Skeletal muscle cell (primary cell): ENCODE measurements at regions not wholly inside any gene's neighbourhood (a gene's known extent, or its start where the extent isn't known, plus 50 kb on each side); places are given as distances from the start of the nearest gene placed in this dataset.

Source experiments
- DNase-seq: peaks from one replicate; pipeline ENCODE4 v3.0.0-alpha.2; 2010; ENCODE audit warnings: low read depth
- H3K4me3 ChIP-seq: 2 replicates; pipeline ENCODE4 v1.5.1; 2011; ENCODE audit warnings: low read depth, mild to moderate bottlenecking, control low read depth, low read length, moderate library complexity

DNA sequence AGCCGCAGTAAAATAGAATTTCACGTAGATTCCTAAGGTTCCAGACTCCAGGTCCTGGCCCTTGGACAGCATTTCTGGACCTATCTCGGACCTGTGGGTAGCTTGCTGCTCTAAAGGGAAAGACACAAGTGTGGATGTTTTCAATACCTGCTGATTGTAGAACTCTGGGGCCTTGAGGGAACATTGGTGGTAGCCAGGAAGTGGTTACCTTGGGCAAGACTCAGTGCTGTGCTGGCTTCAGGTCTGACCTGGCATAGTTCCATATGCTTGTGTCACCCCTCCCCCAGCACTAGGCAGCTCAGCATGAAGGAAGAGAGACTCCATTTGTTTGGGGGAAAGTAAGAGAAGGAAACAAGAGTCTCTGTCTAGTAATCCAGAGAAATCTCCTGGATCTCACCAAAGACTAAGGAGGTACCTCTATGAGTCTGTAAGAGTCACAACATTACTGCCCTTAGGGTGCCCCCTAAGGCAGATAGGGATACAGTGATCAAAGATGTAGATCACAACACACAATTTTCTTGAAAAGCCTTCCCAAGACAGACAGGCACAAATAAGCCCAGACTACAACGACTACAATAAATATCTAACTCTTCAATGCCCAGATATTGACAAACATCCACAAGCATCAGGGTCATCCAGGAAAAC lies 398.8 kb downstream of the TGFB2 start:
- H3K4me3 ChIP-seq: no peak overlapping the region
- DNase-seq: no peak

DNA sequence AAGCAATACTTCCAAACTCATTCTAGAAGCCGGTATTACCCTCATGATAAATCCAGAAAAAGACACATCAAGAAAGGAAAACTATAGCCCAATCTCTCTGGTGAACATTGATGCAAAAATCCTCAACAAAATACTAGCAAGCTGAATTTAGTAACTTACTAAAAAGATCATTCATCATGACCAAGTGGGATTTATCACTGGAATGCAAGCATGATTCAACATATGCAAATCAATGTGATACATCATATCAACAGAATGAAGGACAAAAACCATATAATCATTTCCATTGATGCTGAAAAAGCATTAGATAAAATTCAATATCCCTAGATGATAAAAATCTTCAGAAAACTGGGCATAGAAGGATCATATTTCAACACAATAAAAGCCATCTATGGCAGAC lies 402.9 kb downstream of the TGFB2 start:
- no peak for DNase-seq
- H3K4me3 ChIP-seq: no peak overlapping the region

DNA sequence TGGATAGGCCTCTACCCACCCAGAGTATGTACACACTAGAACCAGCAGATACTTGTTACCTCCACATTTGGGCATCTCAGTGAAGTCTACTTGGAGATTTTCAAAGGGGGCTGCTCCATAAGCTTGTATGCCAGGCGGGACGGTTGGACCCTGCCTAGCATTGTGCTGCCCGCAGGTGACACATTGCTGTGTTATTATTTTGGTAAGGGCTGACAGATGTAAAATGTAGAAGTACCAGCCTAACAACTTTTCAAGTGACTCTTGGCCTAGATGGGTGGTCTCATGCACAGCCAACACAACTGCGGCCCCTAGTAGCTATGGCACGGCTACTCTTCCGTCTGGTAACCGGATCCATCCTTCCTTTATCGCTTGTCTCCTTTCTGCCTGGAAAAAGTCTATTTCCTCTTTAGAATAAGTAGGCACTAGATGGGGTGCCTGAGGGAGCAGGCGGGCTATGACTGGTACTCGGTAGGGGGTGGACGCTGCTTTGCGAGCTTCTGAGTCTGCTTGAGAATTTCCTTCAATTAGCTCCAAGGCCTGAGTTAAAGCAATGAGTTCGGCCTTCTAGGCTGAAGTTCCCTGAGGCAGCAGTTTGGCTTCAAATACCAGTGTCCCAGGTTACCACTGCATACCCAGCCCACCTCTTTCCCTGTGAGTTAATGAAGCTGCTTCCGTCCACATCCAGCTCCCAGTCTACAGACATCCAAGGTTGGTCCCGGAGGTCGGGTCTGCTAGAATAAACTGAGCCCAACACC lies 405.3 kb downstream of the TGFB2 start:
- no peak for DNase-seq
- no peak overlapping the region for H3K4me3 ChIP-seq

DNA sequence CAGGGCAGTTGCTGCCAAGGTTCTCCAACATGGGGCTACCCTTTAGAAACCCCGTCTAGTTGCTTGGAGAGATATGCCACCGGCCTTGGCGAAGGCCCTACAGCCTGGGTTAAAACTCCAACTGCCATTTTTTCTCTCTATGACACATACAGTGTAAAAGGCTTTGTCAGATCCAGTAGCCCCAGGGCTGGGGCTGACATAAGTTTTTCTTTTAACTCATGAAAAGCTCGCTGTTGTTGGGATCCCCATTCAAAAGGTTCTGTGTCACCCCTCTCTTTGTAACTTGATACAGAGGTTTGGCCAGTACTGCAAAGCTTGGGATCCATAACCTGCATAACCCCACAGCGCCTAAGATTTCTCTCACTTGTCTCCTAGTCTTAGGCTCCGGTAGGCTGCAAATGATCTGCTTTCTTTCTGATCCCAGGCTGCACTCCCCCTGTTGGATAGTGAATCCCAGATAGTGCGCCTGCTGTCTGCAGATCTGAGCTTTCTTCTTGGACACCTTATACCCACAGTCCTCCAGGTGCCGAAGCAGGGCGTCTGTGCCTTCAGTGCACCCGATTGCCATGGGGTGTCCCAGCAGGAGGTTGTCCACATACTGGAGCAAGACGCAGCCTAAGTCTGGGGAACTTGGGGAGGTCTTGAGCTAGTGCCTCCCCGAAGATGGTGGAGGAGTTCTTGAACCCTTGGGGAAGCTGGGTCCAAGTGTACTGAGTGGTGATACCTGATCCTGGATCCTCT lies 406.2 kb downstream of the TGFB2 start:
- no peak for DNase-seq
- no peak overlapping the region for H3K4me3 ChIP-seq

DNA sequence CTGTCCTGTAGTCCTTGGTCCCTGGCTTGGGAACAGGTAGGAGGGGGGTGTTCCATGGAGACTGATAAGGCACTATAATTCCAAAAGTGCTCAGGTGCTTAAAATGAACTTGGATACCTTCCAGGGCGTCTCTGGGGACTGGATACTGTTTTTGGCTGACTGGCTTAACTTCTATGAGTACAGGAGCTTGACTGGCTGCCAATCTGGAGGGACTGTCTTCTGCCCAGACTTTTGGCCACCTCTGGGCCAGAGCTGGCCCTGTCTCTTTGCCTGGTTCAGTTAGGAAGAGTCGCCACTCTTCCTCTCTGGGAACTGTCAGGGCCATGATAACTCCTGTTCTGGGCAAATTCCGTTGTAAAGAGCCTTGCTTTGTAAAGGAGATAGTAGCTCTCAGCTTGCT lies 407.0 kb downstream of the TGFB2 start:
- H3K4me3 ChIP-seq: no peak overlapping the region
- no peak for DNase-seq

DNA sequence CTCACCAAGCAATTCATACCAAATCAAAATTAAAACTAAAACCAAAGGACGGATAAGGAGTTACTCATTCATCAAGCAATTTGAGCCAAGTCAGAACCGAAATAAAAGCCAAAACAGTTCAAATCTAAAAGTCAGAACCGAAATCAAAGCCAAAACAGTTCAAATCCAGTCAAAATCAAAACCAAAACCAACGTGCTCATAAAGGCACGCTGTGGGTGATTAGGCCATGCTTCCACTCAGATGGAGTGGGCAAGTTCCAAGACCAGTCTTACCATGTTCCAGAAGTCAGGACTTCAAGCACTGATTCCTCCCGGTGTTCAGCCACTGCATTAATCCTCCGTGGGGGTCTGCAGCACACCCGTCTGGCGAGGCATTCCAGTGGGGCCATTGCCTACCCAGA lies 409.3 kb downstream of the TGFB2 start:
- no peak overlapping the region for H3K4me3 ChIP-seq
- no peak for DNase-seq

DNA sequence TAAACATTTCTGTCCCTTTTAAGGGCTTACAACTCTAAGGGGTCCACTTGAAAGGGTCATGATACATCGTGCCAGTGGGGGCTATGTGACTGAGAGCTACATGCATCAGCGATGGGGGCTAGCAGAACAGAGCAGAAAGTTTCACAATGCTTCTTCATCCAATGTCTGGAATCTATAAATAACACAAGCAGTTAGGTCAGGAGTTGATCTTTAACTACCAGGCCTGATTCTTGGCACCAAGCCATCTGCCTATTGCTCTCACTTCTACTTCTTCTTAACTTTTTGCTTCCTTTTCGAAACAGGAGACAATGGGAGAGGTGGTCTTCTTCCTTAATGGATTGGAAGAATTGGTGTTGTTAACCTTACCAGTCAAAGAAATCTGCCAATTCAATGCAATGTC lies 410.0 kb downstream of the TGFB2 start:
- DNase-seq: no peak
- no peak overlapping the region for H3K4me3 ChIP-seq

DNA sequence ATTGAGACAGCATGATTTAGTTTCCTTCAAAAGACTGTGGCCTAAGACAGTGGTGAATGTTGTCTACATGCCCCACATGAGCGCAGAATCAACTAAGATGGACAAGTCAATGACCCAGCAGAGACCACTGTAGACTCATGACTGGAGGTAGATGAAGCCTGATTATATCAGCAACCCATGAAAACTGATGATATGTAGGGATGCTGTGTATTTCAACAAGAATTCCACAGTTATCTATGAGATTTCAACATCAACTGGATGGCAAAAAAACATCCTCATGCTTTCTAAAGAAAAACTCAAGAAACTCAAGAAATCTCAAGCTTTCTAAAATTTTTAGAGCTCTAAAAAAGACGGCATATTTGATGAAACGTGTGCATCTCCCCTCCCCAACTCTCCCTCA lies 413.9 kb upstream of the LYPLAL1 start:
- no peak overlapping the region for H3K4me3 ChIP-seq
- no peak for DNase-seq

DNA sequence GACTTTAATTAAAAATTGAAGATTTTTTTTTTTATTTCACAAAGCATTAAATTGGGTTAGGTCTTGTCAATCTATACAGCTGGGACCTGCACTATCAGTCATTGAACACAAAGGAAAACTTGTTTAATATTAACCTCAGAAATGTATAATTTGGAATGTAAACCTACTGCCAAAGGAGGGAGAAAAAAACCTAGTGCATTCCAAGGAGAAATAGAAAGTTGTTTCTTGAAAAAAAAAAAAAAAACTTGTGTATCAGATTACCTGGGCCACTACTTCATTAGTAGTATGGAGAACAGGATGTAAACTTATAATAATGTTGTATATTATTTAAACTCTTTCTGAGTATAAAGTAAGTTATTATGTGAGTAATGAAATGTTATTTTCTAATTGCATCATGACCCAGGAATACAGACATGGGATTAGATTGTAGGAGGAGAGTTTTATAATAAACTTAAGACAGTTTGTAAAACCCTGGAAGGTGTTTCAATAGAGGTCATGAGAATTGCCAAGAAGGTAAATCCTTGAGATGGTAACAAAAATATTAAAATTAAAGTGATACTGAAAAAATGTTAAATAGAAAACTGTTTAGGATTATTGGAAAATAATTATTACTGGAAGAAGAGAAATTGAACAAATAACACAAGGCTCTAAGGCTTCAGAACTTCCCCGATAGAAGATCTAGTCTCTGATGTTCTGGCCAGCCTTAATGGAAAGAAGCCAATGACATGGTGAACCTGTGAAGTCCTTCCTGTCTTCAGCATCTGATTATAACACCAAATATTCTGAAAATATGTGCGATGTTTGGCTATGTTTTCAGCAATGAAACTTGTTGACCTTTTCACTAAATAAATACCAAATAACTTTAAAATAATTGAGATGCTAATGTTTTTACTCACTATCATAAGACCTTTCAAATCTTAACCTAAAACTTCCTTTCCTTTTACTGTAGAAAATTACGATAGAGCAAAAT lies 412.8 kb upstream of the LYPLAL1 start:
- DNase-seq: no peak
- no peak overlapping the region for H3K4me3 ChIP-seq

DNA sequence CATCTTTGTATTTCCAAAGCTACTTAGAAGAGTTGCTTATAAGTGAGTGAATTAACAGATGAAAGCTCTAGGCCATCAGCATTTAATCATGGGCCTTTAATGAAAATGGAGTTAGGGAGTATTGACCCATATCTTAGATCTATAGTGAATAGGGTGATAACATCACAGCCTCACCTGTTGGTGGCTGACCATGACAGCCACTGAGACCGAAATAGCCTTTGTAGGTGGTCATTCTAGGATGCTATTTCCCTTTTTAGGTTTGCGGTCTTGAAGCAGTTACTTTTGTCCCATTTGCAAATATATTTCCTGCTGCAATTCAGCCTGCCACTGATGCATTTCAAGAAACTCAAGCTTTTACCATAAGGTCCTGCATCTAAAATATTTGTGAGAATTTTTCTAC lies 410.1 kb upstream of the LYPLAL1 start:
- H3K4me3 ChIP-seq: no peak overlapping the region
- DNase-seq: no peak

DNA sequence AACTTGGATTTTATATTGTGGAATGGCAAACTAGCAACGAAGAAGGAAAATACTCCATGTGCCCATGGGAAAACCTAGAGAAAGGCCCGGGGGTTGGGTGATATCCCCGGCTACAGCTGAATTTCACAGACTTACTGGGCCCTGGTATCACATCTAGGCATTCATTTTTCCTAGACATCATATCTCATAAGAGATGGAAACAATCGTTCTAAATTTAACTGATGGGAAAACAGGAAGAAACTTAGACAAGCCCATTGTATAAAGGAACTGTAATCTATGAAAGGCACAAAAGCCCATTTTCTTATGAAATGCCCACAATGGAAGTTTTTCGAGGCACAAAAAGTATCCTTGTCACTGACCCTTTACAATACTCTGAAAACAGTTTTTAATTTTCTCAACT lies 407.9 kb upstream of the LYPLAL1 start:
- H3K4me3 ChIP-seq: no peak overlapping the region
- DNase-seq: no peak

DNA sequence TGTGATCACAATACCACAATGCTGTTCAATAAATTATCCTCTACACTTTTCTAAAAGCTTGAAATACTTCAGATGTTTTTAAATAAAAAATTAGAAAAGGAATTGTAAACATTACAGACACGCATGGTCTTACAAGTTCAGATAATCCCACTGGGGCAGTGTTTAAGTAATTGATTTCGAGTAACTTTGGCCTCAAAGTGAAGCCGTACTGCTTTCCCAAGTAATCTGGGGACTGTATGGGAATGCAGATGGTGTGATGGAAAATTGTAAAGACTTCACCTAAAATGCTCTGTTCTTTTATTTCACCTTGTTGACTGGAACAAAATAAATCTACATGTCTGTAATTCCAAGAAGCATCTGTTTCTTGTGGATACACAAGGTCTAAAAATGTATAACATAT lies 401.7 kb upstream of the LYPLAL1 start:
- H3K4me3 ChIP-seq: no peak overlapping the region
- DNase-seq: no peak

DNA sequence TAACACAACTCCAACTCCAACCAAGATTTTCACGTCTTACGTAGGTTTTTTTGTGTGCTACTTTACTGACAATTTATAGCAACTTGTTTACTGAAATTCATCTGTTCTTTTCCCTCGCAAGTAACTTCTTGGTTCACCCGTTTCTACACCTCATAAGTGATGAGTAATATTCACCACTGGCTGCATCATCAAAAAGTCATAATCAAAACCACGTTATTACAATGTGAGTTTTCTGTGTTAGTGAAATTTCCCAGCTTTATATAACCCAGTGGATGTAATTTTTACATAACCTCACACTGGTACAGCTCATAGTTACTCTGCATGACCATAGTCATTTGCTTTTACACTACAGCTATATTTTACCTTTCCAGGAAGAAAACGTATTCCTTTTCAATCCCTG lies 401.1 kb upstream of the LYPLAL1 start:
- DNase-seq: peak; percentile 26
- H3K4me3 ChIP-seq: no peak overlapping the region

DNA sequence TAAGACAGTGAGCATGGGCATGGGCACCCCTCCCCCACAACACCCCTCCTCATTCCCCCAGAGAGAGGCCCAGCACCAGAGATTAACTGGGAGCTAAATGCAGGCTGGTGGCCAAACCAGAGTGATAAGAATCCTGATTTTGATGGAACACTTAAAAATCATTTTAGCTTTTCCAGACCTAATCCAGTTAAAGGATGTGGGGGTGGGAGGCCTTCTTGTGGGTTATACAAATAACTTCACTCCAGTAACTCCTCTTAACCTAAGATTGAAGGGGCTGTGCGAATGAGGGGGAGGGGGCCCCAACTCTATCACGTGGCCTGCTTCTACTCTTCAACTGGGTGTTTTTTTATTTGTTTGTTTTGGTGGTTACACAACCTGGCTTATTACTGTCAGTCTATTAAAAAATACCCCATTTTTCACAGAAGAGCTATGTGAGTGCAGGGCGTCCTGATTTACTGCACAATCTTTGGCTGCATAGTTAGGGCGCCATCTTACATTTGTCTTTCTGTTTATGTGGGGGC lies 398.1 kb upstream of the LYPLAL1 start:
- H3K4me3 ChIP-seq: no peak overlapping the region
- no peak for DNase-seq

DNA sequence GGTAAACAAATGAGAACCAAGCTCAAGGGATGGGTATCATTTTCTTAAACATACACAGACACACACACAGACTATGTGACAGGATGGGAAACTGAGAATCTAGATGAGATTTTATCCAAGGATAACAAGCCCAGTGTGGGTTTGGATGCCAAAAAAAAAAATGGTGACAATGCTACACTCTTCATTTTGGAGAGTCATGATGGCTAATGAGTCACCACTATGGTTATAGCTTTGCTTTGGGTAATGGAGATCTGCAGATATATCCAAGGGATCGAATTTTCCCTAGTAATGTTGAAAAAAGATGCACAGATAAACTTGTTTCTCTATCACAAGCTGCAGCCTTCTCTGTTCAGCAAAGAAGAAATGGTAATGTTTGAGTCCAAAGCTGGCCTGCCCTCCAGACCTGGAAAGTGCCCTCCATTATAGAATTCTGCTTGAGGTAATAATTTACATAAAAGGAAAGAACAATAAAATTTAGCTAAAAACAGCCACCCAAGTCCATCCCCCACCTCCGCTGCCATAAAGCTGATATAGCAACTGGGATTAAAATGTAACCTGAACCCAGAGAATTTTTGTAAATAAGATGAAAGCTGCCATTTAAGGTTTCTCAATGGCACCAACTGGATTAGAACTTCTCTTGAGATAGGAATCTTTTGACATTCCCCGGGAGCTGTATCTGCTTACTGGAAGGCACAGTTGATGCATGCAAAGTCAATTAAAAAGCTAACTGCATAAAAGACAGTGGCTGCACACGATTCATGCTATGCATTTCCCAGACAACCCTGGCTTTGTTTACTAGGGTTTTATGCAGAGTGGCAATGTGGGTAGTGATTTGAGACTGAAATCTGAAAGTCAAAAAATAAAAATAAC lies 395.2 kb upstream of the LYPLAL1 start:
- no peak overlapping the region for H3K4me3 ChIP-seq
- no peak for DNase-seq

DNA sequence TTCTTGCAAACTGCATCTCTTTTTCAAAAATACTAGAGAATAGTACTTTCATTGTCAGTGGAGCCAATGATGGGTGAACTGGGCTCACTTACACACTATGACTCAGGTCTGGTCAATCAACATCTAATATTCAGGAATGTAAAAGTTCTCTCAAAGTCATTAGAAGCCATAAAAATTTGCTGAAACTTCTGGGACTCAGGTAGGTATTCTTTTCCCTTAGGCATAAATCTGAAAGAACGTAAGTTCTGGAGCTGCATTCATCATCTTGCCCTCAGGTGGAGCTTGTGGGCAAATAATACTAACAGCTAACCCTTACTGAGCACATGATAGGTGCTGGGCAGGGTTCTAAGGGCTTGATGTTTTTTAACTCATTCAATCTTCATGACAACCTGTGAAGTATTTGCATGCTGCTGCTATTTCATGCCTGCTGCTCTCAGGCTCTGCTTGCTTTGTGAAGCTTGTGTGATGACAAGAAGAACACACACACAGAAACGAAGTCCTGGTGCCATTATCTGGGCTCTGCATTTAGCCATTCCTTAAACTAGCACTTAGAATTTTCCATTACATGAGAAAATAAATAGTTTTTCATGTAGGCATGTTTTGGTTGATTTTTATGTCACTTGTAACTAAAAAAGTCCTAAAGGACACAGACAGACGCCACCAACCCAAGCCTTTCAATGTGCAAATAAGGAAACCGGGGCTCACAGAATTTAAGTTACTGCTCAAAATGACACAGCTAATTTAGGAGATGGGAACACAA lies 394.2 kb upstream of the LYPLAL1 start:
- no peak for DNase-seq
- H3K4me3 ChIP-seq: no peak overlapping the region

DNA sequence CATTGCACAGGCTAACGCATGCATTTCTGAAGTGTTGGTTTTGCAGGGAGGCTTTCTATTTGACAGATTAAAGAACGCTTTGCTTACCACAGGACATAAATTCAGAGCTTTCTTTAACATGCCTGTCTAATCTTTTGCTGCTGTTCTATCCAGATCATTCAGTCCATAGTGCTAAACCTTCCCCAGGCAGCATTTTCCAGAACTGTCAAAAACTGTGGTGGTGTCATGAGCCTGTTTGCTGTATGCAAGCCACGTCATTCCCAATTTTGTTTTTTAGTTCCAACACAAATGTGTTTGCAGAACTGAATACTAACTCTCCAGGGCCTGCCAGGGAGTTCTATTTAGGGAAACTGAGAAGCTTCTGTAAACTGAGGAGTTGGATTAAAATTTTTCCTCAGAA lies 390.5 kb upstream of the LYPLAL1 start:
- no peak for DNase-seq
- no peak overlapping the region for H3K4me3 ChIP-seq

DNA sequence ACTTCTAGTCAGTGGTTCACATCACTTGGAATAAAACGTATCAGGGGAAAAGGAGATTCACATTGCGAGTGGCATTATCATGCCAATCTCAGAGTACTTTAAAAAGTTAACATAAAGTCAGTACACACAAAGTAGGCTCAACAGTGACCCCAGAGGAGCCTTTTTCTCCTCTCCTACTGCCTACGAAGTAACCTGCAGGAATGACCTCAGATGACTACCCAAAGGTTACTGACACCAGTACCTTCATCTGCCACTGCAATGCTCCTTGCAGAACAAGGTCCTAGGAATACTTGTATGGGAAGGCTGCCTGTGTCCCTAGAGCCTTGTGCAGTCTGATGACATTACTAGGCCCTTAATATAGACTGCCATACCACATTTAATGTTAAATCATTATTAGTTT lies 389.8 kb upstream of the LYPLAL1 start:
- H3K4me3 ChIP-seq: no peak overlapping the region
- DNase-seq: no peak
